ENCODE measurements at regions not wholly inside any gene's neighbourhood (a gene's known extent, or its start where the extent isn't known, plus 50 kb on each side); places are given as distances from the start of the nearest gene placed in this dataset.

DNA sequence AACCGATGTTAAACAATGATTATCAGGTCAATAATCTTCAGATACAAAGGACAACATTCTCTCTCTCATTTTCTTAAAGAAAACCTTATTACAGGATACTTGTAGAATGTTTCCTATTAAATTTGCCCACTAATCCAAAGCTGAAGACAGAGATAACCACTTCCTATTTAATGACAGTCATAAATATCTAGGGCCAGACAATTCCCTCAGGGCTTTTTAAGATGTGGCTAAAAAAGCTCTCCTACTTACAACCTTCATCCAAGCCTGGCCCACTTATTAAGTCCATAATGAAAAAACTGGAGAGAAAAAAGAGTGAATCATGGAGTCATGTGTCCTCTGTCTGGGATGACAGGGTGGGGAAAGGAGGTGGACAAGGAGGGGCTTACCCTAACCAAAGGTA lies 235.9 kb downstream of the KLF12 start:
- Histone ChIP-seq H3K14ac (replicated peaks; ENCODE audit: low read depth, low read length) (no peak overlapping the region), H3K79me1 (ENCODE audit: low read depth in 1 of 2, low read length in 2 of 2) (peaks cover 8 to 20% of the 10 kb centered on the region in 2 experiments; a peak in 3 of 4 replicates), H3K56ac (ENCODE audit: extremely low read depth, insufficient read depth, low read length) (no peak overlapping the region), H3K4me3 (ENCODE audit: insufficient read depth, low read depth, low read length) (no peak overlapping the region), H3K9ac (ENCODE audit: low read depth, low read length) (no peak overlapping the region), H3K4me2 (ENCODE audit: low read depth, low read length) (no peak overlapping the region), H3K27me3 (ENCODE audit: control insufficient read depth, insufficient read depth, low read length) (no peaks in the 10 kb centered on the region), H2BK120ac (ENCODE audit: low read depth, low read length) (no peak overlapping the region), H3K9me3 (ENCODE audit: control insufficient read depth, insufficient read depth, low read length) (no peaks in the 10 kb centered on the region), H4K8ac (ENCODE audit: low read depth in 2 of 2, low read length in 2 of 2) (no peak overlapping the region), H3K27ac (ENCODE audit: insufficient read depth, low read length) (no peak overlapping the region), H3K23ac (ENCODE audit: low read depth, low read length) (no peak overlapping the region), H2AK5ac (ENCODE audit: low read depth, low read length) (no peak overlapping the region), H3K9me1 (ENCODE audit: insufficient read depth, low read length) (peaks cover 6% of the 10 kb centered on the region; the same call in 1 of the 2 replicates), H4K91ac (ENCODE audit: insufficient read depth, low read depth, low read length) (no peak overlapping the region), H2BK20ac (ENCODE audit: low read depth, low read length) (no peak overlapping the region), H2AK9ac (replicated peaks; ENCODE audit: low read depth, low read length, poor library complexity) (no peak overlapping the region), H3K18ac (ENCODE audit: low read depth, low read length) (no peak overlapping the region), H3K4ac (ENCODE audit: low read depth, low read length) (no peak overlapping the region), H2AFZ (replicated peaks; ENCODE audit: low read length, poor library complexity) (no peak overlapping the region), H3K4me1 (ENCODE audit: control insufficient read depth, insufficient read depth, low read length) (0 out of 2 replicates have a peak, but pooled peaks cover 1% of the 10 kb centered on the region), H3K36me3 (ENCODE audit: control insufficient read depth, insufficient read depth, low read length) (no peaks in the 10 kb centered on the region), H2BK15ac (ENCODE audit: low read depth, low read length) (no peak overlapping the region), H2BK5ac (ENCODE audit: low read depth, low read length, poor library complexity, severe bottlenecking) (no peak overlapping the region), H4K20me1 (ENCODE audit: insufficient read depth, low read length) (no peaks in the 10 kb centered on the region), H4K5ac (ENCODE audit: low read depth, low read length) (no peak overlapping the region)
- ChIA-PET POLR2A (ENCODE audit: unreplicated experiment) (no interaction called here), CTCF (no interaction called here)
- no peak for DNase-seq
- dilution Hi-C loops (cut with HindIII; ENCODE audit: low sequenced_read_pairs, unreplicated experiment) (no loop called here), intact Hi-C loops (cut with micrococcal nuclease) (no loop called here), in situ Hi-C loops (cut with MboI; ENCODE audit: low sequenced_read_pairs) (no loop called here)
- no CpG with 5 or more reads among the region's 1 CpG for WGBS, 2 experiments (ENCODE audit: extremely low coverage in 2 of 2, insufficient read length in 1 of 2)
- no TSS peak for BruUV-seq (replicated peaks)
- TF ChIP-seq RFX5 (IDR thresholded peaks at IDR 0.05; ENCODE audit: low read depth, low read length) = no peak
- TF ChIP-seq RCOR1 (IDR thresholded peaks at IDR 0.05; ENCODE audit: insufficient replicate concordance, low read length) = no peak
- no peak for TF ChIP-seq SMC3 (IDR thresholded peaks at IDR 0.05; ENCODE audit: low read depth, low read length)
- no peak for TF ChIP-seq POLR2A (IDR thresholded peaks at IDR 0.05; ENCODE audit: low read depth, low read length)
- no peak for ATAC-seq (ENCODE audit: low read depth)
